22Rv1 (cell line): ENCODE measurements at regions not wholly inside any gene's neighbourhood (a gene's known extent, or its start where the extent isn't known, plus 50 kb on each side); places are given as distances from the start of the nearest gene placed in this dataset.

ENCODE experiments used
- H3K27ac ChIP-seq: fragments of 450-650 bp; 2 replicates; pipeline ENCODE4 v1.5.1; 2017
- CTCF ChIP-seq: fragments of 450-650 bp; IDR thresholded peaks from 2 replicates; pipeline ENCODE4 v1.5.1; 2017; ENCODE audit warnings: mild to moderate bottlenecking
- ZFX ChIP-seq: fragments of 450-650 bp; IDR thresholded peaks from 2 replicates; pipeline ENCODE4 v1.6.1; 2017; ENCODE audit warnings: antibody characterized with exemption, borderline replicate concordance

GRCh38 chr20:11436113-11436905, 481.4 kb upstream of the BTBD3 start:
- H3K27ac ChIP-seq, result no peak overlapping the region
- TF ChIP-seq ZFX, result no peak

GRCh38 chr20:11437090-11437489, 480.6 kb upstream of the BTBD3 start:
- TF ChIP-seq ZFX (no peak), CTCF (no peak)
- H3K27ac ChIP-seq, result no peak overlapping the region

GRCh38 chr20:11437611-11438380, 479.9 kb upstream of the BTBD3 start:
- no peak overlapping the region for H3K27ac ChIP-seq
- TF ChIP-seq ZFX (no peak), CTCF (no peak)

GRCh38 chr20:11438412-11438811, 479.3 kb upstream of the BTBD3 start:
- no peak overlapping the region for H3K27ac ChIP-seq
- TF ChIP-seq ZFX (no peak), CTCF (no peak)

- H3K27ac ChIP-seq, result no peak overlapping the region
- TF ChIP-seq ZFX, result no peak
- no peak for TF ChIP-seq CTCF
Measured at GRCh38 chr20:11443382-11444119, 474.1 kb upstream of the BTBD3 start.

- H3K27ac ChIP-seq, result no peak overlapping the region
- TF ChIP-seq CTCF (no peak), ZFX (no peak)
Measured at GRCh38 chr20:11445161-11445560, 472.5 kb upstream of the BTBD3 start.

GRCh38 chr20:11445891-11446290, 471.8 kb upstream of the BTBD3 start:
- no peak overlapping the region for H3K27ac ChIP-seq
- TF ChIP-seq ZFX, result no peak
- TF ChIP-seq CTCF, result no peak
